ENCODE measurements at regions not wholly inside any gene's neighbourhood (a gene's known extent, or its start where the extent isn't known, plus 50 kb on each side); places are given as distances from the start of the nearest gene placed in this dataset.
A peak's percentile ranks its signal among the peaks of the same experiment; 100 is the strongest.

DNA sequence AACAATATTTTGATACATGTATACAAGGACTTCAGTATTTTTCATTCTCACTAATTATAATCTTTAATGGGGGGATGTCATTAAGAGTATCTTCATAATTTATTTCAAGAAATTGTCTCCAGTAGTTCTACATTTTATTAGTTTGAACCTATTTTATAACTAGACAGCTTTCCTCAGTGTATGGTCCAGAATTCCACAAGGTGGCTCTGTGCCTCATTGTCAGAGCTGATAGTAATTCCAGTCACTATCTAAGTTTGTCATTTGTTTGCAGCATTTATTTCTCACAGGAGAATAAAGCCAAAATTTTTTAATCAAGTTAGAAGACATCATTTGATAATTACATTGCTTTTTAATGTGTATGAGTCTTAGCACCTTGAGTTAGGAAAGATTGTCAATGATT is 1633.0 kb upstream of the PCDH20 start:
- H3K4me3 ChIP-seq (ENCODE audit: low read depth, low read length) = no peak overlapping the region
- H3K4me1 ChIP-seq = no peaks in the 10 kb centered on the region
- H3K36me3 ChIP-seq = no peaks in the 10 kb centered on the region
- H3K9me3 ChIP-seq = no peaks in the 10 kb centered on the region
- no peaks in the 10 kb centered on the region for H3K27me3 ChIP-seq
- no peak for DNase-seq
- TF ChIP-seq, protein P1, sequence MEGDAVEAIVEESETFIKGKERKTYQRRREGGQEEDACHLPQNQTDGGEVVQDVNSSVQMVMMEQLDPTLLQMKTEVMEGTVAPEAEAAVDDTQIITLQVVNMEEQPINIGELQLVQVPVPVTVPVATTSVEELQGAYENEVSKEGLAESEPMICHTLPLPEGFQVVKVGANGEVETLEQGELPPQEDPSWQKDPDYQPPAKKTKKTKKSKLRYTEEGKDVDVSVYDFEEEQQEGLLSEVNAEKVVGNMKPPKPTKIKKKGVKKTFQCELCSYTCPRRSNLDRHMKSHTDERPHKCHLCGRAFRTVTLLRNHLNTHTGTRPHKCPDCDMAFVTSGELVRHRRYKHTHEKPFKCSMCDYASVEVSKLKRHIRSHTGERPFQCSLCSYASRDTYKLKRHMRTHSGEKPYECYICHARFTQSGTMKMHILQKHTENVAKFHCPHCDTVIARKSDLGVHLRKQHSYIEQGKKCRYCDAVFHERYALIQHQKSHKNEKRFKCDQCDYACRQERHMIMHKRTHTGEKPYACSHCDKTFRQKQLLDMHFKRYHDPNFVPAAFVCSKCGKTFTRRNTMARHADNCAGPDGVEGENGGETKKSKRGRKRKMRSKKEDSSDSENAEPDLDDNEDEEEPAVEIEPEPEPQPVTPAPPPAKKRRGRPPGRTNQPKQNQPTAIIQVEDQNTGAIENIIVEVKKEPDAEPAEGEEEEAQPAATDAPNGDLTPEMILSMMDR (IDR thresholded peaks at IDR 0.05; ENCODE audit: low read depth, low read length) = peak; percentile 52

DNA sequence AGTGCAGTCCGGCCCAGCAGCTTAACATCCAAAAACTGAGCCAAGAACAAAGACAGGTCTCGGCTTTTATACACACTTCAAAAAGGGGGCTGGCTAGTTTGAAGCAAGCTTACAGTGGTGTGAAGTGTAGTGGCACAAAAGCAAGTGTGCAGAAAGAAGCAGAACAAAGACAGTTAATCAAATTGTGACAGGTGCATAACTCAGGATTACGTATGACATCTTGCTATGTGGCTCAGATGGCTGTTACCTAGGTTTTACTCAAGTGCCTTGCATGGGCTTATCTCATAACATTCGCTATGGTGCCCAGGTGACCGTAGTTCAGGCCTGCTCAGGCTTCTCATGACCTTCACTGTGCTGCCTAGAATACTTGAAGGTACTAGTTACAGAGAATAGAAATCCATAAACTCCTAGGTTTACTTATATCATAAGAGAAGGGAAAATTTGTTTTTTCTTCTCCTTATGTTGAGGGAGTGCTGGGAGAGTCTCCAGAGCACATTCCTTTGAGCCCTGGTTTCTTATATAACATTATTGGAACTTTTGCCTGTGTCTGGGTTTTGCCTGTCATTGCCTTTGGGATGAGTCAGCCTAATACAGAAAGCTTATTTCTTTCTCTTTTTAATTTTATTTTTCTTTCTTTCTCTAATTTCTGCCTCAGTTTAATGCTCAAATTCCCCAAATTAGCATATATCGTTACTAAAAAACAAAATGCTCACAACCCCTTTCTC is 1629.1 kb upstream of the PCDH20 start:
- Histone ChIP-seq H3K4me3 (ENCODE audit: low read depth, low read length) (no peak overlapping the region), H3K36me3 (no peaks in the 10 kb centered on the region), H3K27me3 (no peaks in the 10 kb centered on the region), H3K9me3 (no peaks in the 10 kb centered on the region), H3K4me1 (no peaks in the 10 kb centered on the region)
- TF ChIP-seq, protein P1 (IDR thresholded peaks at IDR 0.05; ENCODE audit: low read depth, low read length) = no peak
- DNase-seq = no peak

DNA sequence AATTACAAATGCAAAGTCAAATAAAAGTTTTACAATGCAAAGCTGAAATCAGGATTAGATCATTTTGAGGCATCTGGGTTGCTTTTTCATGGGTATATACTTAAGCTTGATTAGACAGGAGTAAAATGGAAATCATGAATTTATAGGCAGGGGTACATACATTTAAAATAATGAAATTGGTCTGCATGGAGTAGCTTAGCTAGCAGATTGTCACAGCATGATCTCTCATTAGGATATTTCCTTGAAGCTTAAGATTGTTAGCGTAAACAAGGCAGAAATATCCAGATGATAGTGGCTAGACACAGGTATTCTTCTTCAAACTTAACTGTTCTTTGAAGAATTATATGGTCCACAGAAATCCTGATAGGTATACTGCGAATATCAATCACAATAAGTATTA is 1627.0 kb upstream of the PCDH20 start:
- H3K27me3 ChIP-seq = no peaks in the 10 kb centered on the region
- H3K4me1 ChIP-seq = no peaks in the 10 kb centered on the region

DNA sequence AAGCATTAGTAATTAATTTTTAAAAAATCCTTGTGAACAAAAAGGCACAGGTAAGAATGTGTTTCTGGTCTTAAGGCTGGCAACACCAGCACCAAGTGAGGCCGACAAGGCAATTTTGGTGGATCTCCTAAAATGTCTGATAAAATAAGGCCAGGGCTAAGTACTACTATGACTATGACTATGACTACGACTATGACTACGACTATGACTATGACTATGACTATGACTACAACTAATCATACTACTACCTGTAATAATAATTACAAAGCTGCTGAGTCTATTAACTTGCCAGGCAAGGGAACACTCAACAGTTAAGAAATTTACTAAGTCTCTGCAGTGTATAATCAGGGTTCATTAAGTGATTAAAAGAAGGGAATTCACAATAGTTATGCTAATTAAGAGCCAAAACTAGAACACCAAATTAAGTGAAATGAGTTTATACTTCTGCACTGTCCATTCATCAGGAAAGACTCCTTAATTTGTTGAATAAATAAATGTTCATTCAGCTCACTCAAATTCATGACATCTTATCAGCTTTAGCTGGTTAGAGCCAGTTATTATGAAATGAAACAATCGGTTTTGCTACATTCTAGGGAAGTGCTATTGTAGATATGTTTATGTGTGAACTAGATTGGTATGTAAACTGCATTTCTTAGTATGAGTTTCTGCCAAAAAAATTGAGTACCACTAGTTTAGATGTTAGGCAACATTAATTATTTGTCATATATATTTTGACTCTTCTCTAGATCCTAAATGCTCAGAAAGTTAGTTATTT is 1626.2 kb upstream of the PCDH20 start:
- DNase-seq = no peak
- Histone ChIP-seq H3K27me3 (no peaks in the 10 kb centered on the region), H3K36me3 (no peaks in the 10 kb centered on the region), H3K4me1 (no peaks in the 10 kb centered on the region), H3K4me3 (ENCODE audit: low read depth, low read length) (no peak overlapping the region), H3K9me3 (no peaks in the 10 kb centered on the region)
- TF ChIP-seq, protein P1 (IDR thresholded peaks at IDR 0.05; ENCODE audit: low read depth, low read length) = no peak

More for the DNA sequence above, 1627.0 kb upstream of the PCDH20 start:
- DNase-seq = no peak
- H3K4me3 ChIP-seq (ENCODE audit: low read depth, low read length) = no peak overlapping the region
- H3K9me3 ChIP-seq = no peaks in the 10 kb centered on the region
- TF ChIP-seq, protein P1 (IDR thresholded peaks at IDR 0.05; ENCODE audit: low read depth, low read length) = no peak
- H3K36me3 ChIP-seq = no peaks in the 10 kb centered on the region

DNA sequence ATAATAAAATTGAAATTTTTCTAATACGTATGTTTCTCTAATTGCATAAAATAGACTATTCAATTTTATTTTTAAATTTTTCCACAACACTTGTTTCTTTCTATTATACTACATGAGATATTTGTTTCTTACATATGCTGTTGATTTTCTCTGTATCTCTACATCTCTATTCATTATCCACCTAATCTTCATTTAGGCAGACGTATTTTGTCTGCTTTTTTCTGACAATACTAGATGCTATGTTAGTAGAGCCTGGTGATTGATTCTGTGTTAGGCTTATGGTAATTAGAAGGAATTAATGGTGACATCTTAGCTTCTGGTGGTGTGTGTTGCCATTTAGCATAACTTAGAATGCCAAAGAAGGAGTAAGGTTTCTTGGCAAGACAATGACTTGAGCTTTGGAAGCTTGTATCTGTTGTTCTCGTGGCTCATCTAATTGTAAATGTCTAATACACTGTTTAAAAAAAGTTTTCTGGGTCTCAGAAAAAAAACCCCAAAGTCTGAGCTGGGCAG is 1610.7 kb upstream of the PCDH20 start:
- no peak overlapping the region for H3K4me3 ChIP-seq (ENCODE audit: low read depth, low read length)
- no peaks in the 10 kb centered on the region for H3K36me3 ChIP-seq
- peaks cover 3% of the 10 kb centered on the region; the same call in 1 of the 2 replicates for H3K9me3 ChIP-seq
- peaks cover 15% of the 10 kb centered on the region for H3K4me1 ChIP-seq
- H3K27me3 ChIP-seq = no peaks in the 10 kb centered on the region
- no peak for DNase-seq
- TF ChIP-seq, protein P1 (IDR thresholded peaks at IDR 0.05; ENCODE audit: low read depth, low read length) = no peak

DNA sequence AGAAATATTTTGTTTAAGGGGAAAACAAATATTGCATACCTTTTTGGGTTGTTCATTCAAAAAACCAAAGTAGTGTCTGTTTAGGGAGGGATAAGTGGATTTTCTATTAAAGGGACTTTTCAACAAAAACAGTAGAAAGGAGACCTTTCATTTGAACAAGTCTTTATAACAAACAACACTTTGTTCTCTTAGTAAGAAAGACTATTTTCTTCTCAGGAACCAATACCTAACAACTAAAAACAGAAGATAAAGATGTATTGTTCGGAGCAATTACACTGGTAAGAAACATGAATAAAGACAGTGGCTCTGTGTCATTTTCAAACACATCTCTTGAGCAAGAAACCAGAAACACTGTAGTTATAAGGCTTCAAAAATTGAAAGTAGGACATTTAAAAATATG is 1610.1 kb upstream of the PCDH20 start:
- Histone ChIP-seq H3K4me3 (ENCODE audit: low read depth, low read length) (no peak overlapping the region), H3K27me3 (no peaks in the 10 kb centered on the region), H3K36me3 (no peaks in the 10 kb centered on the region), H3K4me1 (peaks cover 15% of the 10 kb centered on the region), H3K9me3 (peaks cover 3% of the 10 kb centered on the region; the same call in 1 of the 2 replicates)
- no peak for DNase-seq
- TF ChIP-seq, protein P1 (IDR thresholded peaks at IDR 0.05; ENCODE audit: low read depth, low read length) = no peak

Measured in BE2C (cell line).